ENCODE measurements at regions not wholly inside any gene's neighbourhood (a gene's known extent, or its start where the extent isn't known, plus 50 kb on each side); places are given as distances from the start of the nearest gene placed in this dataset.

- no peak for ATAC-seq (ENCODE audit: insufficient read depth, low FRiP score)
- Histone ChIP-seq H3K9me3 (ENCODE audit: control insufficient read depth in 4 of 4, insufficient read depth in 3 of 4, low read length in 3 of 4) (peaks cover 0 to 6% (median 0%) of the 10 kb centered on the region in 4 donors), H3K4me3 (no peak overlapping the region), H3K36me3 (ENCODE audit: control insufficient read depth in 4 of 4, insufficient read depth in 4 of 4, low read length in 4 of 4) (no peaks in the 10 kb centered on the region), H3K27ac (ENCODE audit: low read depth in 1 of 2, low read length in 1 of 2) (no peak overlapping the region), H3K4me1 (ENCODE audit: control insufficient read depth in 5 of 5, insufficient read depth in 5 of 5, low read length in 5 of 5) (no peaks in the 10 kb centered on the region), H3K9ac (ENCODE audit: insufficient read depth in 1 of 2, low read length in 2 of 2) (no peak overlapping the region), H3K27me3 (ENCODE audit: control insufficient read depth in 3 of 3, insufficient read depth in 3 of 3, low read length in 2 of 3) (no peaks in the 10 kb centered on the region)
- no peak for TF ChIP-seq CTCF (IDR thresholded peaks at IDR 0.05; ENCODE audit: control extremely low read depth, extremely low read depth)
- DNase-seq: no peak
- WGBS, 2 donors: 59 to 84% methylated on average over 5 of the region's 5 CpGs
Measured at GRCh38 chr2:60648191-60648590, 94.7 kb upstream of the BCL11A start.

GRCh38 chr2:60649721-60650120 is 96.3 kb upstream of the BCL11A start:
- TF ChIP-seq CTCF (IDR thresholded peaks at IDR 0.05; ENCODE audit: control extremely low read depth, extremely low read depth): no peak
- no peak overlapping the region for H3K9ac ChIP-seq (ENCODE audit: insufficient read depth in 1 of 2, low read length in 2 of 2)

GRCh38 chr2:60652832-60653340 is 99.4 kb upstream of the BCL11A start:
- no peak for TF ChIP-seq CTCF (IDR thresholded peaks at IDR 0.05; ENCODE audit: control extremely low read depth, extremely low read depth)
- no peak overlapping the region for H3K9ac ChIP-seq (ENCODE audit: insufficient read depth in 1 of 2, low read length in 2 of 2)
- DNase-seq: no peak
- H3K27me3 ChIP-seq (ENCODE audit: control insufficient read depth in 3 of 3, insufficient read depth in 3 of 3, low read length in 2 of 3): no peaks in the 10 kb centered on the region
- H3K4me3 ChIP-seq: no peak overlapping the region
- H3K4me1 ChIP-seq (ENCODE audit: control insufficient read depth in 5 of 5, insufficient read depth in 5 of 5, low read length in 5 of 5): no peaks in the 10 kb centered on the region
- peaks cover 0 to 2% (median 0%) of the 10 kb centered on the region in 4 donors for H3K9me3 ChIP-seq (ENCODE audit: control insufficient read depth in 4 of 4, insufficient read depth in 3 of 4, low read length in 3 of 4)
- no peaks in the 10 kb centered on the region for H3K36me3 ChIP-seq (ENCODE audit: control insufficient read depth in 4 of 4, insufficient read depth in 4 of 4, low read length in 4 of 4)
- H3K27ac ChIP-seq (ENCODE audit: low read depth in 1 of 2, low read length in 1 of 2): no peak overlapping the region
- ATAC-seq (ENCODE audit: insufficient read depth, low FRiP score): no peak
- 73 to 83% methylated on average over 15 of the region's 15 CpGs for WGBS, 2 donors

More at GRCh38 chr2:60649721-60650120, 96.3 kb upstream of the BCL11A start:
- no peaks in the 10 kb centered on the region for H3K4me1 ChIP-seq (ENCODE audit: control insufficient read depth in 5 of 5, insufficient read depth in 5 of 5, low read length in 5 of 5)
- no peaks in the 10 kb centered on the region for H3K27me3 ChIP-seq (ENCODE audit: control insufficient read depth in 3 of 3, insufficient read depth in 3 of 3, low read length in 2 of 3)
- no peak overlapping the region for H3K4me3 ChIP-seq
- DNase-seq: no peak
- H3K9me3 ChIP-seq (ENCODE audit: control insufficient read depth in 4 of 4, insufficient read depth in 3 of 4, low read length in 3 of 4): peaks cover 0 to 6% (median 0%) of the 10 kb centered on the region in 4 donors
- no peak for ATAC-seq (ENCODE audit: insufficient read depth, low FRiP score)
- no peaks in the 10 kb centered on the region for H3K36me3 ChIP-seq (ENCODE audit: control insufficient read depth in 4 of 4, insufficient read depth in 4 of 4, low read length in 4 of 4)
- H3K27ac ChIP-seq (ENCODE audit: low read depth in 1 of 2, low read length in 1 of 2): no peak overlapping the region

- DNase-seq: no peak
- TF ChIP-seq CTCF (IDR thresholded peaks at IDR 0.05; ENCODE audit: control extremely low read depth, extremely low read depth): no peak
- no peaks in the 10 kb centered on the region for H3K36me3 ChIP-seq (ENCODE audit: control insufficient read depth in 4 of 4, insufficient read depth in 4 of 4, low read length in 4 of 4)
- H3K9ac ChIP-seq (ENCODE audit: insufficient read depth in 1 of 2, low read length in 2 of 2): no peak overlapping the region
- H3K27ac ChIP-seq (ENCODE audit: low read depth in 1 of 2, low read length in 1 of 2): no peak overlapping the region
- no peaks in the 10 kb centered on the region for H3K27me3 ChIP-seq (ENCODE audit: control insufficient read depth in 3 of 3, insufficient read depth in 3 of 3, low read length in 2 of 3)
- no peak overlapping the region for H3K4me3 ChIP-seq
- H3K4me1 ChIP-seq (ENCODE audit: control insufficient read depth in 5 of 5, insufficient read depth in 5 of 5, low read length in 5 of 5): peaks cover 0 to 2% (median 0%) of the 10 kb centered on the region in 5 donors
- H3K9me3 ChIP-seq (ENCODE audit: control insufficient read depth in 4 of 4, insufficient read depth in 3 of 4, low read length in 3 of 4): peaks cover 0 to 9% (median 0%) of the 10 kb centered on the region in 4 donors
- WGBS, 2 donors: 85 to 95% methylated on average over 4 of the region's 4 CpGs
- ATAC-seq (ENCODE audit: insufficient read depth, low FRiP score): no peak
Measured at GRCh38 chr2:60657673-60658072, 98.4 kb upstream of the PAPOLG start.
